ENCODE measurements at regions not wholly inside any gene's neighbourhood (a gene's known extent, or its start where the extent isn't known, plus 50 kb on each side); places are given as distances from the start of the nearest gene placed in this dataset.
A peak's percentile ranks its signal among the peaks of the same experiment; 100 is the strongest.
"Not testable (repeated sequence)": the region's sequence is repeated elsewhere in the genome, so short reads cannot be mapped to it uniquely, and the experiment has no call there.

GRCh38 chr13:73672492-73672891, 461.7 kb downstream of the KLF12 start:
- peak; percentile 98 for DNase-seq (ENCODE audit: low read depth)

GRCh38 chr13:73671732-73672131, 462.5 kb downstream of the KLF12 start:
- DNase-seq (ENCODE audit: low read depth): no peak

GRCh38 chr13:73671011-73671410, 463.2 kb downstream of the KLF12 start:
- DNase-seq (ENCODE audit: low read depth): no peak

- DNase-seq (ENCODE audit: low read depth): no peak
Measured at GRCh38 chr13:73667756-73668155, 466.4 kb downstream of the KLF12 start.

DNA sequence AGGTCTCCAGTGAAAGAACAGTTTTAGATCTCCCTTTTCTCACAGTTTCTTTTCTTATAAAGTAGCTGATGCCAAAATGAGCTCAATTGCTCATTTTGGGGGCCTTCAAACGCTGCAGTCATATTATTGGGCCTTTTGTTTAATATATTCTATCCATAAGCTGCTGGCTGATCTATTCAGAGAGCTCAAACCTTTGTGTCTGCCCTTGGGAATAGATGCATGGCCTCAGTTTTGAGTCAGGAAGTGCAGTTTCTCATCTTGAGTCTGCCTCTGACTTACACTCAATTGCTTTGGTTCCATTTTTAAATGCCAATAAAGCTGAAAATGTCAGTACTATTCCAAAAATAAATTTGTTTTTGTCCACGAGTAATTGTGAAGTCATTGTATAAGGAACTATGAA, 468.9 kb downstream of the KLF12 start:
- DNase-seq (ENCODE audit: low read depth): no peak

GRCh38 chr13:73664851-73665250, 469.4 kb downstream of the KLF12 start:
- no peak for DNase-seq (ENCODE audit: low read depth)

GRCh38 chr13:73662833-73663232, 471.4 kb downstream of the KLF12 start:
- no peak for DNase-seq (ENCODE audit: low read depth)

DNA sequence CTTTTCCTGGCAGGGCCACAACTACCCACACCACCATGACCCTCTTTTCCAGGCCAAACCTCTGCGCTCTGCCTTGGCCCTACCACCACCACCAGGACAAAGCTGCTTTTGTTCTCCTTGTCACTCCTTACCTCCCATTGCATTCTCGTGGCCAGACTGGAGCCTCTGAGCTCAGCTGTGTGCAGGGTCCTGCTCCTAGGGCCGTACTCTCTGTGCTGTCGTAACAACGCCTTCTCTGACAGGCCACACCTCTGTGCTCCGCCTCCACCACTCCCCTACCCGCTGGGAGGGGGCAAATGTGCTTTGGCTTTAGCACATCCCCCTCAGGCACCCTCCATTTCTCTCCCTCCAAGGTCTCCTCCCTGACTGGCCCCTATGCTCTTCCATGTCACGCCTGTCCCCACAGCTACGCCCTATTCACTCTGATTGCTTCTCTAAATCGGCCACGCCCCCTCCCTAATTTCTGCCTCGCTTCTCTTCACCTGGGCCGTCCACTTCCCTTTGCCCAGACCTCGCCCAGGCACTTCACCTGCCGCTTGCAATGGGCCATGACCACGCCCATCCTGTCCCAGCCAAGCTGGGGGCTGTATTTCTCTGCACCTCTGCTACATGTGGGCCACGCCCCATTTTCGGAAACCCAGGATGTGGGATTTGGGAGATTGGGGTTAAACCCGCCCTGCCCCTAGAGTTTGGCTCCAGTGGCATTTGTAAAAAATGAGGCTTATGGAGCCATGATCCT, 472.3 kb downstream of the KLF12 start:
- no peak for DNase-seq (ENCODE audit: low read depth)

GRCh38 chr13:73661066-73661465, 473.1 kb downstream of the KLF12 start:
- no peak for DNase-seq (ENCODE audit: low read depth)

DNA sequence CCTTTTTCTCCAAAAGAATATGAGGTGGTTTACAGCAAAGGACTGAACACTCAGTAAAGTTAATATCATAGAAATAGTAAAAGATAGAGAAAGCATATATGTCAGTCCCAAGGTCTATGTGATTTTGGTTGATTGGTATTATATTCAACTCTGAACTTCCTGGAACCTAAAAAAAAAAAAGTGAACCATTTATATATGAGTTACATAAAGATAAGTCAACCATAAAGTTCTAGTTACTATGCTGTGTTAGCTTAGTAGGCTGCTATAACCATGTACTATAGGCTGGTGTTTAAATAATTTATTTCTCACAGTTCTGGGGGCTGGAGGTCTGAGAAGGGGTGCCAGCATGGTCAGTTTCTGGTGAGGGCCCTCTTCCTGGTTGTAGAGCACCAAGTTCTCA, 475.6 kb downstream of the KLF12 start:
- no peak for DNase-seq (ENCODE audit: low read depth)

GRCh38 chr13:73657821-73658540, 476.2 kb downstream of the KLF12 start:
- DNase-seq (ENCODE audit: low read depth): no peak

DNA sequence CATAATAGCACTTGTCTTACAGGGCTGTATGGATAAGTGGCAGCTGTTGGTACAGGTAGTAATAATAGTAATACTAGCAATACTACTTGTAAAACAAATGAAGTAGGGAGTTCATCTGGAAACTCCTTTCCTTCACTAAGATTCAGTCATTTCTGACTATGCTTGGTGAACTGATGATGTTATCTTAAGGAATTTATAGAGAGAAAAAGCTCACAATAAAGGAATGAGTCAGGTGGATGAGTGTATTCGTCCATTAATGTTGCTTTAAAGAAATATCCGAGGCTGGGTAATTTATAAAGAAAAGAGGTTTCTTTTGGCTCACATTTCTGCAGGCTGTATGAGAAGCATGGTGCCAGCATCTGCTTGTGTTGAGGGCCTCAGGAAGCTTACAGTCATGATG, 477.3 kb downstream of the KLF12 start:
- peak; percentile 59 for DNase-seq (ENCODE audit: low read depth)

- DNase-seq (ENCODE audit: low read depth): no peak
Measured at GRCh38 chr13:73653688-73654087, 480.5 kb downstream of the KLF12 start.

- DNase-seq (ENCODE audit: low read depth): no peak
Measured at GRCh38 chr13:73647417-73647816, 486.8 kb downstream of the KLF12 start.

GRCh38 chr13:73640476-73641179, 493.6 kb downstream of the KLF12 start:
- DNase-seq (ENCODE audit: low read depth): not testable (repeated sequence)

DNA sequence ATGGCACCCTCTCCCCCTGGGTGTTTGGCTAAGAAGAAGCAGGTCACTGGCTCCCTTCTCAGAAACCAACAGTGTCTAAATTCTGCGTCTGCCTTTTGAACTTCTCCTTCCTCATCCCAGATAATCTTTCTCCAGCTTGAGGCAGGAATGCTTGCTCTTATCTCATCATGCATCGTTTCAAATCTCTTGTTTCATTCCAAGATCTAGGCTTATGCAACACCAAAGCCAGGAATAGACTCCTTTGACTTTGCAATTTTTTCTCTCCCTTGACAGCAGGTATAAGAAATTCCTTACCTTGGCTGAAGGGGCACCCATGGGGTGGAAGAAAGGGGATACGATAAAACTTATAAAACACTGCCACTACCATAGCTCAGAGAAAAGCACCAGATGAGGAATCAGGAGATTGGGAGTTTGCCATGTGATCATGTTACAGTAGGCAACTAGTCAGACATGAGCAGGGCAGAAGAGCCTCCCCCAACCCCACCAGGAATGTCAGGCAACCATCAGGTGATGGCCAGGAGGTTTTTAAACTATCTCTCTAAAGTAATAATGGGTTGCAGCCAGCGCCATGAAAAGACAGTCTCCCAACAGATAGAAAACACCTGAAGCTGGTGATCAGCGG, 498.9 kb downstream of the KLF12 start:
- no peak for DNase-seq (ENCODE audit: low read depth)

DNA sequence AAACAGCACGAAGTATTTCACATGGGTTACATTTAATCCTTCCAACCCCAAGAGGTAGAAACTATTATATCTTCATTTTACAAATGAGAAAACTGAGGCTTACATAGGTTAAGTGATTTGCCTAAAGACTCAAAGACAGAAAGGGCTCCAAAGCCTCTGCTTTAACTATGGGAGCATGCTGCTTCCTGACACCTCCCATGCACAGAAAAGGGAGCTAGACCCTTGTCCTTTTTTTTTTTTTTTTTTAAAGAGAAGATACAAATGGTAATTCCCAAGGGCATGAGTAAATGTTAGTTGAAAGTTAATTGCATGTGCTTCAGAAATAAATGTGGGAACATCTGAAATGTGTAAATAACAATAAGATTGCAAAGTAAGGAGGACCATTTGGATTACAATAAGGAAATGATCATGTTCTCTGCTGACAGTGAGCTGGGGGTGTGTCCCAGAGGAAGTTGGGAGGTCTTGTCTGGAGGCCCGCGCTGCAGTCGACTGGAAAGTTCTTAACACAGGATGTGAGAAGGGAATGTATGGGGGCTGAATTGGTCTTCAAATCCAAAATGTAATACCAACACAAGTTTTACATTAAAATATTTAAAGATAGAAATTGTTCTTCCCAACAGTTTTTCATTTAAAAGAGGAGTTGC, 500.3 kb downstream of the KLF12 start:
- DNase-seq (ENCODE audit: low read depth): no peak

- DNase-seq (ENCODE audit: low read depth): no peak
Measured at GRCh38 chr13:73631411-73631810, 502.8 kb downstream of the KLF12 start.

DNA sequence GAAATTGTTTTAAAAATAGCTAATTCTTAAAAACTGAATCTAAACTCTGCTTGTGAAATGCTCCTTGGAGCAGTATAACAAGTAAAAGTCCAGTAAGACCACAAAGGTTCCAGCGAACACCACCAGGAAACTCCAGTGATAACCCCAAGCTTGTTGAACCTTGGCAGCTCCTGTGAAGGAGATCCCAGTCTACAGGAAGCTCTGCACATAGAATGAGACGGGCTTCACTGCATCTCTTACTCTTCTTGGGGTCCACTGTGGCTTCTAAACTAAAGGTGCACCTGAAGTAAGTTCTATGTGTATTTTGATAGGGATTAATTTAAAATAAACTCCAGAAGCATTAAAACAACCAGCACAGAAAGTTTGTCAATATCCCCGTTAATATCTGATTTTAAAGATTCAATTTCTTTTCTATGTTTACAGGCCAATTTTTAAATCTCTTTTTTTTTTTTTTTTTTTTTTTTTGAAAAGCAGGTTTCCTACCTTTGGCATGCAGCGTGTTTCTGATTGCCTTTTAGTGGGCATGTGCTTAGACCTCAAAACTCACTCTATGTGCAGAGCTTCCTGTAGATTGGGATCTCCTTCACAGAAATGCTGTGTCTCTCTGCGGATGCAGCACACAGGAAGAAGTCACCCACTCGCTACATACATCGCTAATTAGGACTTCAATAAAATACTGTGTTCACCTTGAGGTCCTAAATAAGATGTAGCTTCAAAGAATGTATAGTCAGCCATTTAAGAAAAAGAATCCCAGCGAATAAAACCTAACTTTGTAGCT, 508.5 kb downstream of the KLF12 start:
- DNase-seq (ENCODE audit: low read depth): no peak

- DNase-seq (ENCODE audit: low read depth): no peak
Measured at GRCh38 chr13:73623281-73623680, 510.9 kb downstream of the KLF12 start.

GRCh38 chr13:73622381-73622780, 511.8 kb downstream of the KLF12 start:
- no peak for DNase-seq (ENCODE audit: low read depth)
